T-helper 2 cell treated with Interferon-gamma antibody and Interleukin-4, amounts not matched to agents 5 μg/mL and 100 μg/mL, for 36 hours (primary cell): ENCODE measurements at regions not wholly inside any gene's neighbourhood (a gene's known extent, or its start where the extent isn't known, plus 50 kb on each side); places are given as distances from the start of the nearest gene placed in this dataset.
"Not testable (repeated sequence)": the region's sequence is repeated elsewhere in the genome, so short reads cannot be mapped to it uniquely, and the experiment has no call there.

Experiments
- DNase-seq: peaks from one replicate; pipeline ENCODE4 v3.0.0; 2021; ENCODE audit warnings: low spot score
- H3K27ac Mint-ChIP-seq: one replicate; pipeline ENCODE4 v1.8.0; 2021; ENCODE audit warnings: mild to moderate bottlenecking, mixed read lengths
- H3K27me3 Mint-ChIP-seq: one replicate; pipeline ENCODE4 v1.8.0; 2021; ENCODE audit warnings: low read depth, mixed read lengths
- H3K36me3 Mint-ChIP-seq: one replicate; pipeline ENCODE4 v1.8.0; 2021; ENCODE audit warnings: low read depth, mixed read lengths
- H3K4me1 Mint-ChIP-seq: one replicate; pipeline ENCODE4 v1.8.0; 2021; ENCODE audit warnings: low read depth, mixed read lengths
- H3K4me3 Mint-ChIP-seq: one replicate; pipeline ENCODE4 v1.8.0; 2022; ENCODE audit warnings: mild to moderate bottlenecking, moderate library complexity, mixed read lengths
- H3K9me3 Mint-ChIP-seq: one replicate; pipeline ENCODE4 v1.8.0; 2021; ENCODE audit warnings: mixed read lengths

DNA sequence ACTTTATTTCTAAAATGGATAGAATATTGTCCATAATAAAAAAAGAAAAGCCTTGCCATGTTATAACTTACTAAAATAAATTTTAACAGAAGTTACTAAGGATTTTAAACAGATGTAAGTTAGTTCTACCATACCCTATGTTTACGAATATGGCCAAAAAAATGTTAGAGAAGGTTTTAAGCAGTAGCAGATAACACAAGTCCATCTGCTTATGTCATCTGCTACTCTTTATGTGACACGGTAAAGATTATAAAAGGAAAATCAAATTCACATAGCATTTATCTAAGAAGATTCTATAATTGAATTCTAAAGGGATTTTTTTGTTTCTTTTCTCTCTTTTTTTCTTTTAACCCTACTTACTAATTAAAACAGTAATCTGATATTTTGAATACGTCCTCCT lies 114.2 kb upstream of the MIR17HG start:
- no peak for DNase-seq
- H3K4me3 Mint-ChIP-seq: no peak overlapping the region
- H3K9me3 Mint-ChIP-seq: no peaks in the 10 kb centered on the region
- H3K4me1 Mint-ChIP-seq: no peaks in the 10 kb centered on the region
- H3K27me3 Mint-ChIP-seq: no peaks in the 10 kb centered on the region
- no peaks in the 10 kb centered on the region for H3K36me3 Mint-ChIP-seq
- no peak overlapping the region for H3K27ac Mint-ChIP-seq

DNA sequence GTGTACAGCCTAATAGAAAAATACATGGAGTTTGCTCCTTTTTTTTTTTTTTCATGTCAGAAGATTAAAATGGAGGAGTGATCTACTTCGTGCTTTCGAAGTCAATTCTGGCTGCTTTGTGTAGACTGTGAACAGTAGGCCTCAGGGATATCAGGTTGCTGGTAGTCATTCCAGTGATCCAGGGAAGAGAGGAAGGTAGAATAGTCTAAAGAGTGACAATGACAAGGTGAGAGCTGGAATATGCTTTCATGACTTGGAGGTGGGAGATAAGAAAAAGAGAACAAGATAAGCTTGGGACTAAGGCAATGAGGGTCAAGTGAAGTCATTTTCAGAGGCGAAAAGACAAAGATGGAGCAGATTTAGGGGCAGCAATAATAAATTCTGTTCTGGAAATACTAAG lies 111.3 kb upstream of the MIR17HG start:
- DNase-seq: no peak
- Mint-ChIP-seq H3K9me3 (no peaks in the 10 kb centered on the region), H3K27me3 (no peaks in the 10 kb centered on the region), H3K36me3 (no peaks in the 10 kb centered on the region), H3K27ac (no peak overlapping the region), H3K4me1 (no peaks in the 10 kb centered on the region), H3K4me3 (no peak overlapping the region)

GRCh38 chr13:91236921-91237320 lies 110.6 kb upstream of the MIR17HG start:
- DNase-seq: no peak
- no peaks in the 10 kb centered on the region for H3K36me3 Mint-ChIP-seq
- H3K27ac Mint-ChIP-seq: no peak overlapping the region
- no peaks in the 10 kb centered on the region for H3K27me3 Mint-ChIP-seq
- no peak overlapping the region for H3K4me3 Mint-ChIP-seq
- no peaks in the 10 kb centered on the region for H3K4me1 Mint-ChIP-seq
- H3K9me3 Mint-ChIP-seq: no peaks in the 10 kb centered on the region

GRCh38 chr13:91238036-91238435 lies 109.5 kb upstream of the MIR17HG start:
- H3K4me3 Mint-ChIP-seq: no peak overlapping the region
- no peaks in the 10 kb centered on the region for H3K4me1 Mint-ChIP-seq
- no peaks in the 10 kb centered on the region for H3K27me3 Mint-ChIP-seq
- DNase-seq: no peak
- H3K36me3 Mint-ChIP-seq: no peaks in the 10 kb centered on the region
- no peaks in the 10 kb centered on the region for H3K9me3 Mint-ChIP-seq
- no peak overlapping the region for H3K27ac Mint-ChIP-seq

DNA sequence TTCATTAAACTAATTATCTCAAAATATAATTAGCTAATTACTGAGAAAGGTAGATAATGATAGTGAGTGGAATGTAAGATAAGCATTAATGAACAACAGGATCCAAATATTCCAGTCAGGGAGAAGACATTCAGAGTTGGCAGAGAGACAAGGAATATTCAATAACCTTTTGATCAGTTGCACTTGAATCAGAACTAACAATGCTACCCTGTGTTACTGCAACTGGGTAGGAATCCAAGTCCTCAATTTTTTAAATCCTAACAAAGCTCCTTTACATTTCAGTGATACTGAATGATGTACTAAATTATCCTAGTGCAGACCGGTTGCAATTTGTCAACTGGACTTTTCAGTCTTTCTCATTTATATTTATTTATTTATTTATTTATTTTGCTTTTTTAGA lies 107.1 kb upstream of the MIR17HG start:
- Mint-ChIP-seq H3K27me3 (no peaks in the 10 kb centered on the region), H3K36me3 (no peaks in the 10 kb centered on the region), H3K4me1 (no peaks in the 10 kb centered on the region), H3K9me3 (no peaks in the 10 kb centered on the region), H3K4me3 (no peak overlapping the region), H3K27ac (no peak overlapping the region)
- no peak for DNase-seq

DNA sequence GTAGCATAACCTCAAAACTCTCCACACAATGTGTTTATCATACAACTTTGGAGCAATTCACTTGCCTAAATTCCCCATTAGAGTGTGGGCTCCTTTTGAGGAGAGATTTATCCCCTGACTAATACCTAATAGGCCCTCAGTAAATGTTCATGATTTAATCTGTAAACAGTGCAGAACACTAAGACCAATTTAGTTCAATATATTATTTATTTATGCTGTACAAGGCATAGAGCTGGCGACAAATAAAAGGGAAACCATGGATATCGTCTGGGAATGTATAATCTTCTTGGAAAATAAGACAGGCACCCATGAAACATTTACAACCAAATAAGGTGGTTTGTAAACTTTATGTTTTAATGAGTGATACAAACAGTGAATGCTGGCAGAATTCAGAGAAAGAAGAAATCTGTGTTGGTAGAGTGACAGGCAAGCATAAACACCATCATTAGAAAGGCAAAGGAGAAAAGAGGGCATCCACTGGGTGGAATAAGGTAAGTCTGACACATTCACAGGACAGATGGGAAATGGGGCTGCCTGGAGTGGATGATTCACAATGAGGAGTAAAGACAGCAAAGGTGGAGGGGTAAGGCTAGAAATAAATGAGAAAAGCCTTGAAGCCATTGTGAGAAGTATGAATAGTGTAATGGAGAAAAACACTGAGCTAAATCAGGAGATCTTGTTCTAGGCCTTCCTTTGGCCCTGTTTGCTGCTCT lies 106.1 kb upstream of the MIR17HG start:
- Mint-ChIP-seq H3K27me3 (no peaks in the 10 kb centered on the region), H3K36me3 (no peaks in the 10 kb centered on the region)
- no peak for DNase-seq

GRCh38 chr13:91242652-91243051 lies 104.8 kb upstream of the MIR17HG start:
- no peak overlapping the region for H3K27ac Mint-ChIP-seq
- no peaks in the 10 kb centered on the region for H3K27me3 Mint-ChIP-seq
- DNase-seq: no peak
- H3K9me3 Mint-ChIP-seq: no peaks in the 10 kb centered on the region
- H3K4me3 Mint-ChIP-seq: no peak overlapping the region
- no peaks in the 10 kb centered on the region for H3K4me1 Mint-ChIP-seq
- H3K36me3 Mint-ChIP-seq: no peaks in the 10 kb centered on the region

More for the DNA sequence above, 106.1 kb upstream of the MIR17HG start:
- Mint-ChIP-seq H3K4me1 (no peaks in the 10 kb centered on the region), H3K4me3 (no peak overlapping the region), H3K9me3 (no peaks in the 10 kb centered on the region), H3K27ac (no peak overlapping the region)

DNA sequence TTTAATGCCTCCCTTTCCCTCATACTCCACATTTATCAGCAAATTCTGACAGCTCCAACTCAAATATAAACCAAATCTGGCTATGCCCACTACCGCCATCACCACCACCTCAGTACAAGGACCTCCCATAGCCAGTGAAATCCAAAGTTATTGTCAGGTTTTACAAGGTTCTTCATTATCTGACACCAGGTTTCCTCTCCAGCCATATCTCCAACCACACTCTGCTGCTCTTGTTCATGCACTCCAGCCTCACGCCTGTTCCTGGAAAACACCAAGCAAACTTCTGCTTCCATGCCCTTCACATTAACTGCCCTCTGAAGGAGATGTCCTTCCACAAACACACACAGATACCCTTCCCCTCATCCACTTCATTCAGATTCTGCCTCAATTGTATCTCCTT lies 102.2 kb upstream of the MIR17HG start:
- Mint-ChIP-seq H3K27me3 (no peaks in the 10 kb centered on the region), H3K27ac (no peak overlapping the region), H3K4me1 (no peaks in the 10 kb centered on the region), H3K9me3 (no peaks in the 10 kb centered on the region), H3K36me3 (no peaks in the 10 kb centered on the region), H3K4me3 (no peak overlapping the region)
- no peak for DNase-seq

GRCh38 chr13:91247768-91248167 lies 99.7 kb upstream of the MIR17HG start:
- Mint-ChIP-seq H3K4me3 (no peak overlapping the region), H3K36me3 (no peaks in the 10 kb centered on the region), H3K27me3 (no peaks in the 10 kb centered on the region), H3K27ac (no peak overlapping the region), H3K4me1 (no peaks in the 10 kb centered on the region), H3K9me3 (no peaks in the 10 kb centered on the region)
- no peak for DNase-seq

DNA sequence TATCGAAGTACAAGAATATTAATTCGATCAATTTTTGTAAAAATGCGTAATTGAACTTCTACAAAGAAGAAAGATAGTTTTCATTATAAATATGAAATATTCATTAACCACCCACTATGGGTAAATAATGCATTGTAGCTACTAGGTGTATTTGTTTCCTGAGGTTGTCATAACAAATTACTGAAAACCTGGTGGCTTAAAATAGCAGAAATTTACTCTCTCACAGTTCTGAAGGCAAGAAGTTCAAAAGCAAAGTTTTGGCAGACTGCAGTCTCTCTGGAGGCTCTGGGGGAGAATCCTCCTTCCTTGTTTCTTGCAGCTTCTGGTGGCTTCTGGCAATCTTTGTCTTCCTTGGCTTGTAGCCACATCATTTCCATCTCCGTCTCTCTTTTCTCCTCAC lies 99.2 kb upstream of the MIR17HG start:
- no peak overlapping the region for H3K27ac Mint-ChIP-seq
- no peak overlapping the region for H3K4me3 Mint-ChIP-seq
- no peaks in the 10 kb centered on the region for H3K36me3 Mint-ChIP-seq
- no peaks in the 10 kb centered on the region for H3K4me1 Mint-ChIP-seq
- H3K9me3 Mint-ChIP-seq: no peaks in the 10 kb centered on the region
- H3K27me3 Mint-ChIP-seq: no peaks in the 10 kb centered on the region
- no peak for DNase-seq

- Mint-ChIP-seq H3K27me3 (no peaks in the 10 kb centered on the region), H3K4me3 (no peak overlapping the region), H3K36me3 (no peaks in the 10 kb centered on the region), H3K9me3 (no peaks in the 10 kb centered on the region), H3K27ac (no peak overlapping the region), H3K4me1 (no peaks in the 10 kb centered on the region)
- DNase-seq: no peak
These were observed 98.1 kb upstream of the MIR17HG start for GRCh38 chr13:91249370-91249769.

GRCh38 chr13:91249861-91250260 lies 97.6 kb upstream of the MIR17HG start:
- Mint-ChIP-seq H3K36me3 (no peaks in the 10 kb centered on the region), H3K27ac (no peak overlapping the region), H3K4me3 (no peak overlapping the region), H3K27me3 (no peaks in the 10 kb centered on the region), H3K9me3 (no peaks in the 10 kb centered on the region), H3K4me1 (no peaks in the 10 kb centered on the region)
- no peak for DNase-seq

- H3K9me3 Mint-ChIP-seq, DNase-seq, H3K27me3 Mint-ChIP-seq, H3K4me3 Mint-ChIP-seq, H3K27ac Mint-ChIP-seq, H3K4me1 Mint-ChIP-seq, H3K36me3 Mint-ChIP-seq: not testable (repeated sequence)
These were observed 95.9 kb upstream of the MIR17HG start for GRCh38 chr13:91251573-91251972.

- H3K4me3 Mint-ChIP-seq: no peak overlapping the region
- no peaks in the 10 kb centered on the region for H3K36me3 Mint-ChIP-seq
- no peaks in the 10 kb centered on the region for H3K9me3 Mint-ChIP-seq
- H3K27me3 Mint-ChIP-seq: no peaks in the 10 kb centered on the region
- no peak overlapping the region for H3K27ac Mint-ChIP-seq
- DNase-seq: no peak
- no peaks in the 10 kb centered on the region for H3K4me1 Mint-ChIP-seq
These were observed 83.0 kb upstream of the MIR17HG start for GRCh38 chr13:91264484-91264883.

DNA sequence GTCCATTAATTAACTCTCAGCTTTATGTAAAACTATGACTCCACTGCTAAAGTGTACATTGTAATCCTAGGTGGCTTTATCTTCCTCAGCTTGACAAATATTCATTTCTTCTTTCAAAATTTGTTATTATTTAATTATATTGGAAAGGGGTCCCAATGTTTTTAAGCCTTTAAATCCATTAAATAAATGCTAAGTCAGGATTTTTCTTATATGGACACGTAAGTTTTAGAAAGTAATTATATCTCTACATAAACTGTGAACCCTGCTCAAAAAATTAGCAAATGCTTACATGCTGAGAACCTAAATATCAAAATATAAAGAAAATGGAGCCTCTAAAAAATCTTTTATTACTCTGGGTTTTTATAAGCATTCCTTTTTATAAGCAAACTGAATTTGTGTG lies 78.2 kb upstream of the MIR17HG start:
- Mint-ChIP-seq H3K27ac (no peak overlapping the region), H3K4me1 (peaks cover 4% of the 10 kb centered on the region), H3K36me3 (no peaks in the 10 kb centered on the region), H3K27me3 (no peaks in the 10 kb centered on the region), H3K9me3 (no peaks in the 10 kb centered on the region), H3K4me3 (no peak overlapping the region)
- no peak for DNase-seq
